ENCODE measurements at regions not wholly inside any gene's neighbourhood (a gene's known extent, or its start where the extent isn't known, plus 50 kb on each side); places are given as distances from the start of the nearest gene placed in this dataset.

DNA sequence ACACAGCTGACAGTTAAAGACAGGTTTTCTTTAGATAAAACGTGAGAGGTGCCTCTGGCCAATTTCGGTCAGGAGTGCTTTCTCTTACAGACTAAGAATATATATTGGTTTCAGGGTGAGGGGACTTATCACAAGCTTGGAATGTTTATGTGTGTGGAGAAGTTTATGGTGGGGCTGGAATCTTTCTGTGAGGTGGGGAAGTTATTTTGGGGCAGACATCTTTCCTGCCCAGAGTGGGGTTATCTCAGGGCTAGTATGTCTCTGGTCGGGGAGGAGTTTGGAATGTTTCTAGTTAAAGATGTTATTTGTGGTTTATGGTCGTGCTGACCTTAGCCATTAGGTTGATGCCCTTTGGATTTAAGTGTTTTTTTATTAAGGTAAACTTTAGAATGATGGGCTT lies 115.2 kb downstream of the SLC5A7 start:
- H3K27me3 ChIP-seq (replicated peaks; ENCODE audit: control insufficient read depth, insufficient read depth, low read length): no peaks in the 10 kb centered on the region
- DNase-seq (ENCODE audit: extremely low read depth, insufficient read length): no peak
- TF ChIP-seq, protein P1, sequence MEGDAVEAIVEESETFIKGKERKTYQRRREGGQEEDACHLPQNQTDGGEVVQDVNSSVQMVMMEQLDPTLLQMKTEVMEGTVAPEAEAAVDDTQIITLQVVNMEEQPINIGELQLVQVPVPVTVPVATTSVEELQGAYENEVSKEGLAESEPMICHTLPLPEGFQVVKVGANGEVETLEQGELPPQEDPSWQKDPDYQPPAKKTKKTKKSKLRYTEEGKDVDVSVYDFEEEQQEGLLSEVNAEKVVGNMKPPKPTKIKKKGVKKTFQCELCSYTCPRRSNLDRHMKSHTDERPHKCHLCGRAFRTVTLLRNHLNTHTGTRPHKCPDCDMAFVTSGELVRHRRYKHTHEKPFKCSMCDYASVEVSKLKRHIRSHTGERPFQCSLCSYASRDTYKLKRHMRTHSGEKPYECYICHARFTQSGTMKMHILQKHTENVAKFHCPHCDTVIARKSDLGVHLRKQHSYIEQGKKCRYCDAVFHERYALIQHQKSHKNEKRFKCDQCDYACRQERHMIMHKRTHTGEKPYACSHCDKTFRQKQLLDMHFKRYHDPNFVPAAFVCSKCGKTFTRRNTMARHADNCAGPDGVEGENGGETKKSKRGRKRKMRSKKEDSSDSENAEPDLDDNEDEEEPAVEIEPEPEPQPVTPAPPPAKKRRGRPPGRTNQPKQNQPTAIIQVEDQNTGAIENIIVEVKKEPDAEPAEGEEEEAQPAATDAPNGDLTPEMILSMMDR (IDR thresholded peaks at IDR 0.05; ENCODE audit: insufficient read depth, low read length, poor library complexity, severe bottlenecking): no peak
- no peak overlapping the region for H3K4me3 ChIP-seq (replicated peaks; ENCODE audit: low read depth, low read length)
- H3K36me3 ChIP-seq (ENCODE audit: control insufficient read depth, insufficient read depth, low read length): no peaks in the 10 kb centered on the region

DNA sequence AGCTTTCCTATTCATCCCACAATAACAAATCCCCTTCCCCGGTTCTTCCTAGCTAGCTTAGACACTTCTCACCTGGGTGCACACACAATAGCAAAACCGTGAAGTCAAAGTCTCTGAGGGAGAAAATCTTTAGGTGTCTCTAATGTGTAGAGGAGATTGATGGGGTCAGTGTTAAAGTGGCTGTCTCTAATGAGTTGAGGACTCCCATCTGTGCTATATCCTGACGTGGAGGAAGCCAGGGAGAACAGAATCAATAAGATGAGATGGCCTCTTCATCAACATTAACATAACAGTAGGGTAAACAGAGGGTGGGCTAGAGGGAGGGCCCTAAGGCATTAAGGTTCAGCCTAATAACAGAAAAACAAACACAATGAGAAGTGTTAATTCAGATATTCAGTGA lies 120.4 kb downstream of the SLC5A7 start:
- Histone ChIP-seq H3K36me3 (ENCODE audit: control insufficient read depth, insufficient read depth, low read length) (no peaks in the 10 kb centered on the region), H3K4me3 (replicated peaks; ENCODE audit: low read depth, low read length) (no peak overlapping the region), H3K27me3 (replicated peaks; ENCODE audit: control insufficient read depth, insufficient read depth, low read length) (no peaks in the 10 kb centered on the region)
- DNase-seq (ENCODE audit: extremely low read depth, insufficient read length): no peak
- TF ChIP-seq, protein P1 (IDR thresholded peaks at IDR 0.05; ENCODE audit: insufficient read depth, low read length, poor library complexity, severe bottlenecking): no peak

DNA sequence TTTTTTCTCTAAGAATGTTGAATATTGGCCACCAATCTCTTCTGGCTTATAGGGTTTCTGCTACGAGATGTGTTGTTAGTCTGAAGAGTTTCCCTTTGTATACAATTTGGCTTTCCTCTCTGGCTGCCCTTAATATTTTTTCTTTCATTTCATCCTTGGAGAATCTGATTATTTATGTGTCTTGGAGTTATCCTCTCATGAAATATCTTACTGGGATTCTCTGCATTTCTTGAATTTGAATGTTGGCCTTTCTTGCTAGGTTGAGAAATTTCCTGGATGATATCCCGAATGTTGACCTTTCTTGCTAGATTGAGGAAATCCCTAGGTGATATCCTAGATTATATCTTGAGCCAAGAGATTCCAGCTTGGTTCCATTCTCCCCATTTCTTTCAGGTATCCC lies 125.6 kb downstream of the SLC5A7 start:
- Histone ChIP-seq H3K27me3 (replicated peaks; ENCODE audit: control insufficient read depth, insufficient read depth, low read length) (no peaks in the 10 kb centered on the region), H3K36me3 (ENCODE audit: control insufficient read depth, insufficient read depth, low read length) (no peaks in the 10 kb centered on the region), H3K4me3 (replicated peaks; ENCODE audit: low read depth, low read length) (no peak overlapping the region)
- DNase-seq (ENCODE audit: extremely low read depth, insufficient read length): no peak
- TF ChIP-seq, protein P1 (IDR thresholded peaks at IDR 0.05; ENCODE audit: insufficient read depth, low read length, poor library complexity, severe bottlenecking): no peak

DNA sequence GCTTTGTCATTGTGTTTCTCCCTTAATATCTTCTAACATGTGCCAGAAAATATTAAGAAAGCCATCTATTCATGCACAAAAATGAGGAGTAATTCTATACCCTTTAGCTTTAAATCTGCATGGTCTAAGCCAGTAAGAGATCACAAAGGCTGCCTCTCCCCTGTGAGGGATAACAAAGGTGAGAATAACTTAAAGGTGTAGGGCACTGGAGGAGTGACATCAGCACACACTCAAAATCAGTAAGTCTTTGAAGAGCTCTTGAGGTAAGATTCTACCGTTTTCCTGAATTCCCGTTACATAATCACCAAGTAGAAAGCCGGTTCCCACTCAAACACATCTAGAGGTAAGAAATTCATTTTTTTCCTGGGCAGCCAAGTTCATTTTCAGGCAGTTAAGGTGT lies 123.9 kb upstream of the SULT1C3 start:
- Histone ChIP-seq H3K27me3 (replicated peaks; ENCODE audit: control insufficient read depth, insufficient read depth, low read length) (no peaks in the 10 kb centered on the region), H3K4me3 (replicated peaks; ENCODE audit: low read depth, low read length) (no peak overlapping the region), H3K36me3 (ENCODE audit: control insufficient read depth, insufficient read depth, low read length) (no peaks in the 10 kb centered on the region)
- TF ChIP-seq, protein P1 (IDR thresholded peaks at IDR 0.05; ENCODE audit: insufficient read depth, low read length, poor library complexity, severe bottlenecking): no peak
- DNase-seq (ENCODE audit: extremely low read depth, insufficient read length): no peak

DNA sequence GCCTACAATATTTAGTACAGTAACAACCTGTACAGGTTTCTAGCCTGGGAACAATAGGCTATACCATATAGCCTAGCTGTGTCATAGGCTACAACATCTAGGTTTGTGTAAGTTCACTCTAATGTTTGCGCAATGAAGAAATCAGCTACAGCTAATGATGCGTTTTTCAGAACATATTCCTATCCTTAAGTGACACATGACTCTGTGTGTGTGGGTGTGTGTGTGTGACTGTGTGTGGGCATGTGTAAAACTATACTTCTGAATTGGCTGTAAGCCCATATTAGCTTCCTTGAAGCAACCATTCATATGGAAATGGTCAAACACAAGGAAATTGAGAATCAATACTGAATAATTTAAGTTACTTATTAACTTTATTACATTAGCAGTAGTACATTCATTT lies 120.8 kb upstream of the SULT1C3 start:
- Histone ChIP-seq H3K36me3 (ENCODE audit: control insufficient read depth, insufficient read depth, low read length) (no peaks in the 10 kb centered on the region), H3K4me3 (replicated peaks; ENCODE audit: low read depth, low read length) (no peak overlapping the region), H3K27me3 (replicated peaks; ENCODE audit: control insufficient read depth, insufficient read depth, low read length) (no peaks in the 10 kb centered on the region)
- DNase-seq (ENCODE audit: extremely low read depth, insufficient read length): no peak
- TF ChIP-seq, protein P1 (IDR thresholded peaks at IDR 0.05; ENCODE audit: insufficient read depth, low read length, poor library complexity, severe bottlenecking): no peak

DNA sequence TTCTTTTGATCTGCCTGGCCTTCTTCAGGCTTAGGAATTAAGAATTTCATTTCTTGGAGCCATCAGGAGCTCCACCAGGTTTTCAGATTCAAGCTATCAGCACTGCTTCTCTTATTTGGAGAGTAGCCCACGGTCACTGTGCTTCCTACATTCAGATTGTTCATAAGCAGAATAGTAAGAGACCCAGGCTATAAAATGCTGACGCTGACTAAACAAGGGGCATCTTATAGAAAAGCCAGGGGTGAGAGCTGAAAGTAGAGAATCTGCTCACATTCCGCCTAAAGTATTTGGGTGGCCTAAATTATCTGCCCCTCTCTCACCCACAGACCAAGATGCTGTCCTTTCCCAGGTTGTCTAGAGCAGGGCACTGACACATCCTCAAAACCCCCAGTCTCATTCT lies 120.3 kb upstream of the SULT1C3 start:
- TF ChIP-seq, protein P1 (IDR thresholded peaks at IDR 0.05; ENCODE audit: insufficient read depth, low read length, poor library complexity, severe bottlenecking): no peak
- Histone ChIP-seq H3K36me3 (ENCODE audit: control insufficient read depth, insufficient read depth, low read length) (no peaks in the 10 kb centered on the region), H3K4me3 (replicated peaks; ENCODE audit: low read depth, low read length) (no peak overlapping the region), H3K27me3 (replicated peaks; ENCODE audit: control insufficient read depth, insufficient read depth, low read length) (no peaks in the 10 kb centered on the region)
- DNase-seq (ENCODE audit: extremely low read depth, insufficient read length): no peak

All from GM06990 (cell line).